GM12865 (cell line): ENCODE measurements at regions not wholly inside any gene's neighbourhood (a gene's known extent, or its start where the extent isn't known, plus 50 kb on each side); places are given as distances from the start of the nearest gene placed in this dataset.

Experiments
- DNase-seq: peaks from one replicate; pipeline ENCODE4 v3.0.0; 2010; ENCODE audit warnings: low read depth
- H3K4me3 ChIP-seq: 2 replicates; pipeline ENCODE4 v1.5.1; 2011; ENCODE audit warnings: mild to moderate bottlenecking, low read depth, low read length, control low read depth
- CTCF ChIP-seq: IDR thresholded peaks from 2 replicates; pipeline ENCODE4 v1.5.1; 2011; ENCODE audit warnings: low read length, control low read depth, low read depth, inconsistent platforms; ENCODE audit not compliant: insufficient read depth; ENCODE audit errors: missing control alignments

GRCh38 chr1:101112051-101112780, 86.6 kb upstream of the DPH5 start:
- peak; percentile 78 for DNase-seq
- TF ChIP-seq CTCF = no peak
- H3K4me3 ChIP-seq = no peak overlapping the region

GRCh38 chr1:101111461-101111860, 85.9 kb upstream of the DPH5 start:
- TF ChIP-seq CTCF = no peak
- H3K4me3 ChIP-seq = no peak overlapping the region
- no peak for DNase-seq

GRCh38 chr1:101109791-101110190, 84.2 kb upstream of the DPH5 start:
- DNase-seq = no peak
- no peak for TF ChIP-seq CTCF
- H3K4me3 ChIP-seq = no peak overlapping the region

GRCh38 chr1:101108111-101108500, 82.5 kb upstream of the DPH5 start:
- H3K4me3 ChIP-seq = no peak overlapping the region
- no peak for DNase-seq
- TF ChIP-seq CTCF = no peak

GRCh38 chr1:101107496-101108110, 82.0 kb upstream of the DPH5 start:
- no peak for TF ChIP-seq CTCF
- no peak for DNase-seq
- H3K4me3 ChIP-seq = no peak overlapping the region

GRCh38 chr1:101105877-101106276, 80.3 kb upstream of the DPH5 start:
- DNase-seq = no peak
- no peak for TF ChIP-seq CTCF
- H3K4me3 ChIP-seq = no peak overlapping the region
